PC-9 (cell line): ENCODE measurements at regions not wholly inside any gene's neighbourhood (a gene's known extent, or its start where the extent isn't known, plus 50 kb on each side); places are given as distances from the start of the nearest gene placed in this dataset.

Source experiments
- EZH2 ChIP-seq: fragments of 200-600 bp; sonication (generic); IDR thresholded peaks from 2 replicates; pipeline ENCODE4 v1.8.0; 2017; ENCODE audit warnings: antibody characterized with exemption, low read depth
- TF ChIP-seq, protein P1 (sequence below): fragments of 200-600 bp; sonication (generic); conservative IDR thresholded peaks from 2 replicates; pipeline ENCODE4 v1.6.1; 2017; ENCODE audit warnings: mixed run types, antibody characterized with exemption, mild to moderate bottlenecking, moderate library complexity

DNA sequence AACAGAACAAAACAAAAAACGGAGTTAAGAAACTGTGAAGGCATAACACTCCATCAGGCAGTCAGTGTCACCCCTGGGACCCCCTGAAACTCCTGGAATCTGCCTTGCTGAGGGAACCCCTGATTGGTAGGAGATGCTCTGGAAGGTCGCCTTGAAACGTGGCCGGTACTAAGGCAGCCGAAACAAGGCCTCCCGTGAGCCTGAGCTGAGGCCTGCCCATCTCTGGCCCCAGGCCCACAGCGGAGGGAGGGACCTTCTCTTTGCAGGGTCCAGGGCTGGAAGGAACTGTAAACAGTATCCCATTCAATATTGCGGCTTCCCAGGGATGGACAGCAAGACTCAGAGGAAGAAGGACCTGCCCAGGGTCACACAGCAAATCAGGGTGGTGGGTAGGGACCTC is 155.7 kb downstream of the INHBB start:
- TF ChIP-seq, protein P1, sequence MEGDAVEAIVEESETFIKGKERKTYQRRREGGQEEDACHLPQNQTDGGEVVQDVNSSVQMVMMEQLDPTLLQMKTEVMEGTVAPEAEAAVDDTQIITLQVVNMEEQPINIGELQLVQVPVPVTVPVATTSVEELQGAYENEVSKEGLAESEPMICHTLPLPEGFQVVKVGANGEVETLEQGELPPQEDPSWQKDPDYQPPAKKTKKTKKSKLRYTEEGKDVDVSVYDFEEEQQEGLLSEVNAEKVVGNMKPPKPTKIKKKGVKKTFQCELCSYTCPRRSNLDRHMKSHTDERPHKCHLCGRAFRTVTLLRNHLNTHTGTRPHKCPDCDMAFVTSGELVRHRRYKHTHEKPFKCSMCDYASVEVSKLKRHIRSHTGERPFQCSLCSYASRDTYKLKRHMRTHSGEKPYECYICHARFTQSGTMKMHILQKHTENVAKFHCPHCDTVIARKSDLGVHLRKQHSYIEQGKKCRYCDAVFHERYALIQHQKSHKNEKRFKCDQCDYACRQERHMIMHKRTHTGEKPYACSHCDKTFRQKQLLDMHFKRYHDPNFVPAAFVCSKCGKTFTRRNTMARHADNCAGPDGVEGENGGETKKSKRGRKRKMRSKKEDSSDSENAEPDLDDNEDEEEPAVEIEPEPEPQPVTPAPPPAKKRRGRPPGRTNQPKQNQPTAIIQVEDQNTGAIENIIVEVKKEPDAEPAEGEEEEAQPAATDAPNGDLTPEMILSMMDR: no peak
- TF ChIP-seq EZH2: no peak
